Aorta (tissue), 5 donors: ENCODE measurements at regions not wholly inside any gene's neighbourhood (a gene's known extent, or its start where the extent isn't known, plus 50 kb on each side); places are given as distances from the start of the nearest gene placed in this dataset.

ENCODE experiments used
- ATAC-seq: fragments of 200-7000 bp; cut with Tn5 transposase; one replicate; pipeline ENCODE4 v1.9.1; 2022; ENCODE audit warnings: moderate library complexity; ENCODE audit not compliant: low FRiP score
- DNase-seq, 2 donors: peaks; one replicate each; pipeline ENCODE4 v3.0.0-alpha.2; 2020
- H3K27ac ChIP-seq, 2 donors: one replicate each; pipeline ENCODE4 v1.5.1; 2013; ENCODE audit warnings: low read length in 2 of 2, mild to moderate bottlenecking in 2 of 2, moderate library complexity in 2 of 2, control low read depth in 1 of 2, inconsistent platforms in 1 of 2, low read depth in 1 of 2
- H3K27me3 ChIP-seq, 2 donors: one replicate each; pipeline ENCODE4 v1.6.1; 2013; ENCODE audit warnings: control low read depth in 1 of 2, low read length in 1 of 2, mild to moderate bottlenecking in 1 of 2, moderate library complexity in 1 of 2; ENCODE audit not compliant: insufficient read depth in 2 of 2, control insufficient read depth in 1 of 2
- H3K36me3 ChIP-seq, 2 donors: one replicate each; pipeline ENCODE4 v1.6.1; 2013; ENCODE audit warnings: control low read depth in 1 of 2, low read length in 1 of 2, mild to moderate bottlenecking in 1 of 2; ENCODE audit not compliant: insufficient read depth in 2 of 2, control insufficient read depth in 1 of 2
- H3K4me1 ChIP-seq, 2 donors: one replicate each; pipeline ENCODE4 v1.6.1; 2013; ENCODE audit warnings: low read length in 2 of 2, control low read depth in 1 of 2, mild to moderate bottlenecking in 1 of 2, moderate library complexity in 1 of 2; ENCODE audit not compliant: insufficient read depth in 2 of 2, control insufficient read depth in 1 of 2
- H3K4me3 ChIP-seq, 2 donors: one replicate each; pipeline ENCODE4 v1.5.1; 2013; ENCODE audit warnings: low read length in 2 of 2, control low read depth in 1 of 2, mild to moderate bottlenecking in 1 of 2
- H3K9me3 ChIP-seq: one replicate; pipeline ENCODE4 v1.6.1; 2013; ENCODE audit warnings: mild to moderate bottlenecking, low read length; ENCODE audit not compliant: control insufficient read depth
- WGBS, 2 donors: extraction: QIAGEN DNeasy Blood & Tissue Kit; methylation state at CpG; one replicate each; pipeline ENCODE4 v1.1.7; 2013; 5-methylcytosine and 5-hydroxymethylcytosine counted together
- intact Hi-C, 2 donors: fragments of 100-400 bp; cut with DNase I; formaldehyde crosslinking; loops; one replicate each; pipeline versions ENCODE4 v1.14.2 to v1.15.0; 2022
- donor health status: healthy with polysubstance abuse.
- donor health status: Bipolar disorder and iron deficiency.
- donor health status: DM: no; HTN: no; CAD: no.
- donor health status: DM: no; HTN: no; CAD: no.
- donor health status: DM: yes; HTN: yes; CAD: no.

GRCh38 chr9:134275375-134275774, 50.9 kb upstream of the RXRA start:
- ATAC-seq, result no peak
- H3K4me1 ChIP-seq, result no peaks in the 10 kb centered on the region
- no peaks in the 10 kb centered on the region for H3K9me3 ChIP-seq
- no peaks in the 10 kb centered on the region for H3K36me3 ChIP-seq
- no peak overlapping the region for H3K4me3 ChIP-seq
- intact Hi-C loops, result no loop called here
- no peak for DNase-seq
- no peak overlapping the region for H3K27ac ChIP-seq
- WGBS, 2 donors, result 61 to 63% methylated on average over 9 of the region's 9 CpGs
- no peaks in the 10 kb centered on the region for H3K27me3 ChIP-seq

DNA sequence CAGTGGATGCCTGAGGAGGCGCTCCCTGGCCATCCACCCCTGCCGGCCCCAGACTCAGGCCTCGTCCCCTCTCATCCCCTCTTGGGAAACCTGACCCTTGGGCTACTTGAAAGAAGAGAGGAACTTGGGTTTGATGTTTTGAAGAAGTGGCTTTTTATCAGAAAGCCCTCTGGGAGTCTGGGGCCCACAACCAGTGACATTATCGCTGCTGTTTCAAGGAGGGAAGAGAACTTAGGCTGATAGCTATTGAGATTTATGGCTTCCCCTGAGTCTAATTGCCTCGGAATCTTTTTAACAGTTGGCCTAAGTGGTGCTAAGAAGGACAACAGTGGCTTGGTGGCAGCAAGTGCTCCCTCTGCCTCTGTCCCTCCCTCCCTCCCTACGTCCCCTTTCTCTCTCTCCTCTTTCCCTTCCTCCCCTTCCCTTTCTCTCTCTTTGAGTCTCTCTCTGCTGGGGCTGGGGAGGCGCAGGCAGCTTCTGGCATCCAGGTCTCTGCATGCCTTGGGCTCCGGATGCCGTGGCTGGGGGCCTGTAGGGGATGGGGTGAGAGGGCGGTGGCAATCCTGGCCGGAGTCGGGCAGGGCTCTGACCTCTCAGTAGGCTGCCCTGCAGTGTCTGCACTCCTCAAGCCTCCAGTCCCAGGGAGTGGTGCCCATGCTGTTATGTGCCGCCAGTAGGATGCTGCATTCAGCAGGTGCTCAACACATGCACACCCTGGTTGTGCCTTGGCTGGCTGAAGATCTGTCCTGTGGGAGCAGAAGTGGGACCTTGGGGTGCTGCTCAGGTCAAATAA, 49.6 kb upstream of the RXRA start:
- intact Hi-C loops, result no loop called here
- ATAC-seq (no peak), DNase-seq (no peak)
- no peak overlapping the region for H3K27ac ChIP-seq
- WGBS, 2 donors, result 70 to 73% methylated on average over 13 of the region's 13 CpGs
- H3K4me3 ChIP-seq, result no peak overlapping the region
- H3K9me3 ChIP-seq, result no peaks in the 10 kb centered on the region
- no peaks in the 10 kb centered on the region for H3K4me1 ChIP-seq
- H3K36me3 ChIP-seq, result no peaks in the 10 kb centered on the region
- no peaks in the 10 kb centered on the region for H3K27me3 ChIP-seq
